ENCODE measurements at regions not wholly inside any gene's neighbourhood (a gene's known extent, or its start where the extent isn't known, plus 50 kb on each side); places are given as distances from the start of the nearest gene placed in this dataset.

GRCh38 chr1:65681096-65681495 is 111.6 kb upstream of the PDE4B start:
- no peak for DNase-seq (ENCODE audit: low read depth in 2 of 2)

GRCh38 chr1:65687428-65688214 is 105.1 kb upstream of the PDE4B start:
- DNase-seq (ENCODE audit: low read depth in 2 of 2), result peak; percentile 70 to 78

DNA sequence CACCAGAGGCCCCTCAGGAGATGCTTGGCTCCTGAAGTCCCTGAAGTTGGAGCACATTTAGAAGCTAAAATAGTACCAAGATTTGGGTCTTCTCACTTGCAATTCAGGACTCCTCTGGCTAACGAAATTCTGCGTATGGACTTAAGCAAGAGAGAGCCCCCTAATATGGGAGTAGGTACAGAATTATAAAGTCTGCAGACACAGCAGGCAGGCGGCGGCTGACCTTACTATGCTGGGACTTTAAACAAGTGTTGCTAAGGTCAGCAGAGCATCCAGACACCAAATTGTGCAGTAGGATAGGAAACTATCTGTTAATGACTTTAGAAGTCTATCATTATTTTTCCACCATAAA is 104.5 kb upstream of the PDE4B start:
- DNase-seq (ENCODE audit: low read depth in 2 of 2), result no peak

DNA sequence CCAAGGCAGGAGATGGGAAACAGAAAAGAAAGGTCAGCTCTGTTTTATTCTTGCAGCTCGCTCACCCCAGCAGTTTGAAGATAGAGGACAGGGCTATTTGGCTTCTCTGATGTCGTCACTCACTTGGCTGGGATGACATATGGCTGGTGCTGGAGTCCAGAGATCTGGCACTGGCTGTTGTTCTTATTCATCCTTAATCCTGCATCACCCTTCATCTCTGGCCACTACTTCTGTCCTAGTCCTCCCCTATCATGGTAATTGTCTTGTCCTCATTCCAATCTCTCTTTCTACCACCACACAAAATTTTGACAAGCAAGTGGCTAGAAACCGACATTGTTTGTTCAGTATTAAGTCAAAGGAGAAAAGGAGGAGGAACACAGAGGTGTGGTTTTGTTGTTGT is 103.8 kb upstream of the PDE4B start:
- no peak for DNase-seq (ENCODE audit: low read depth in 2 of 2)

- no peak for DNase-seq (ENCODE audit: low read depth in 2 of 2)
These were observed 101.4 kb upstream of the PDE4B start for GRCh38 chr1:65691152-65691900.

DNA sequence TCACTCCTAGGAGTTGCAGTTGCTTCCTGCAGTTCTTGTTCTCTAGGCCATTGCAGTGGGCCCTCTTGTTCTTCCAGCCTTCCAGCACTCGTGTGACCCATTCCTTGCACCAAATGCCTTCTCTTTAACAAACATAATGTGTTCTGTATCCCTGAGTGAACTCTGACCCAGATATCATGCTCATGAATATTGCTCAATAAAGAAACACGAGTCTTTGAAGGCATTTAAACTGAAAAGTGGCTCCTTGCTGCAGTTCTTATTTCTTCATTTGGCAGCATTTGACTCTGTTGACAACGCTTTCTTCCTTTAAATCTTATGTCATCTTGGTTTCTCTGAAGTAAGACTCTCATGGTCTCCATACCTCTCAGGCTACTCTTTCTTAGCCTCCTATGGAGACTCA is 100.7 kb upstream of the PDE4B start:
- DNase-seq (ENCODE audit: low read depth in 2 of 2), result no peak

DNA sequence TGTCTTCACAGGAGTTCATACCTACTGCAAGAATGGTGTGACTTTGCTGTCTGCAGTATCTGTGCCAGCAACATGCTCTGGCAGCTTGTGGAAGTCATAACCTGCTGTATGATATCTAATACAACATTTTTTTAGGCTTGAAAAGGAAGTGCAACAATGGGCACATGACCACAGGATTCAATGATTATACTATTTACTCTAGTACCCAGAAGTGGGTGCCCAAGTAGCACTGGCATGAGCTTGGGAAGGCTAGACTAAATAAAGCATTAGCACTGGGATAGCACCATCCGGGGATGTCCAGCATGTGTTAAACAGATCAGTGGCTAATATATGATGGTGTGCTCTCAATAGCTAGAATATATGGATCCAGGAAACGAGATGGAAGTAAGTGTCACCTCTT is 98.6 kb upstream of the PDE4B start:
- DNase-seq (ENCODE audit: low read depth in 2 of 2), result no peak

DNA sequence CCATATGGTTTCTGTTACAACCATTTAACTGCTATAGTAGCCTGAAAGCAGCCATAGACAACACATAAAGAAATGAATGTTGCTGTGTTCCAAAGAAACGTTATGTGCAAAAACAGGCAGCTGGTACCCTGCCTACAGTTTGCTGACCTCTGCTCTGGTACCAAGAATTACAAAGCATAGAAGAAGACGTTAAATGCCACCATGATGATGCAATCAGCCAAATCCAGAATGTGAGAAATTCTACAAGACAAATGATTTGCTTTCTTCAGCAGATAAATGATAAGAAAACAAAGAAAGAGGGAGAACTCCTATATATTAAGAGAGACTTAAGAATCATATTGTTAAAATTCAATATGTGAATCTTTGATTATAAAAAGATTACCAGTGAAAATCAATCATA is 97.8 kb upstream of the PDE4B start:
- no peak for DNase-seq (ENCODE audit: low read depth in 2 of 2)

DNA sequence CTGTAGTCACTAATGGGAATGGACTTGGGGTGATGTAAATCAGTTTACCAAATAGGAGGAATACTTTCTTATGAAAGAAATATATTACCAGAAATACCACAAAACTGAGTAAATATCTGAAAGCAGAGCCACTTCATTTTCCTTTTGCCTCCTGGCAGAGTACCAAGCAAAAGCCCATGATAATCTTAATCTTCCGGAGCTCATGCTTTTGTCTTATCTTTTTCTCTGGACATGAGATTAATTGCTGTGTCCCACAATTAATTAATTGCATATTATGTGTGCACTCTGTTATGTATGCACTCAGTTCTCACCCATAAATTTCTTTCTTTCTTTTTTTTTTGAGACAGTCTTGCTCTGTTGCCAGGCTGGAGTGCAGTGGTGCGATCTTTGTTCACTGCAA is 94.1 kb upstream of the PDE4B start:
- DNase-seq (ENCODE audit: low read depth in 2 of 2), result no peak

- DNase-seq (ENCODE audit: low read depth in 2 of 2), result no peak
These were observed 88.8 kb upstream of the PDE4B start for GRCh38 chr1:65703853-65704252.

GRCh38 chr1:65704318-65704717 is 88.4 kb upstream of the PDE4B start:
- DNase-seq (ENCODE audit: low read depth in 2 of 2), result no peak

GRCh38 chr1:65717815-65718454 is 74.8 kb upstream of the PDE4B start:
- no peak for DNase-seq (ENCODE audit: low read depth in 2 of 2)

- DNase-seq (ENCODE audit: low read depth in 2 of 2), result no peak
These were observed 73.3 kb upstream of the PDE4B start for GRCh38 chr1:65719391-65719790.

DNA sequence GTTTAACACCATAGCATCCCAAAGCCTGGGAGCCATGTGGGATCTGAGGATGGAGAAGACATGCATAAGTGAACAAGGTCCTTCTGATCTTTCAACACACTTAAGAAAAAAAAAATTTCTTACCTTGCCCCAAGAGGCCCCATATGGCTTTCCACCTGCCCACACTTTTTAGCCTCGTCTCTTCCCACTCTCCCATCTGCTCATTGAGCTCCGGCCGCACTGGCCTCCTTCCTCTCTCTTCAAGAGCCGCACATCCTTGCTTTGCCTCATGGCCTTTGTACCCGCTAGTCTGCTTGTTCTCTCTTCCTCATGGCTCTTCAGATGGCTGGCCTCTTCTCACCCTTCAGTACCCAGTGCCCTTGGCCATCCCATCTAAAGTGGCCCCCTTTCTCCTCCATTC is 70.2 kb upstream of the PDE4B start:
- no peak for DNase-seq (ENCODE audit: low read depth in 2 of 2)

GRCh38 chr1:65724151-65724550 is 68.5 kb upstream of the PDE4B start:
- no peak for DNase-seq (ENCODE audit: low read depth in 2 of 2)

GRCh38 chr1:65725064-65725463 is 67.6 kb upstream of the PDE4B start:
- DNase-seq (ENCODE audit: low read depth in 2 of 2), result no peak

DNA sequence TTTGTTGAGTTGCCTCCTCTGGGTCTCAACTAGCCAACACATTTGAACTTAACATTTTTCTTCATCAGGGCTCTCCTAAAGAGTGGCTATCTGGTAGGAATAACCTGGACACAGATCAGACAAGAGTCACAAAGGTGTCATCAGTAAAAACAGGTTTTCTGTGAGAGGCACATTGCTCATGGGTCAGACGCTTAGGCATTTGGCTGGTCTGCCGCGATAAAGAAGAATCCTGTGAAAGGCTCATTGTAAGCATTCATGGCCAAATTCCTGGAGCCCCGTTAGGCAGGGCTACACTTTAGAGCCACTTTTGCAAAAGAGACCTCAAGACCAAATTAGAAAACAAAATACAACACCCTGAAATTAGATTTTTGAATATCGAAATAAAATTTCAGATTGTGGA is 64.2 kb upstream of the PDE4B start:
- no peak for DNase-seq (ENCODE audit: low read depth in 2 of 2)

GRCh38 chr1:65729259-65729658 is 63.4 kb upstream of the PDE4B start:
- DNase-seq (ENCODE audit: low read depth in 2 of 2), result no peak

DNA sequence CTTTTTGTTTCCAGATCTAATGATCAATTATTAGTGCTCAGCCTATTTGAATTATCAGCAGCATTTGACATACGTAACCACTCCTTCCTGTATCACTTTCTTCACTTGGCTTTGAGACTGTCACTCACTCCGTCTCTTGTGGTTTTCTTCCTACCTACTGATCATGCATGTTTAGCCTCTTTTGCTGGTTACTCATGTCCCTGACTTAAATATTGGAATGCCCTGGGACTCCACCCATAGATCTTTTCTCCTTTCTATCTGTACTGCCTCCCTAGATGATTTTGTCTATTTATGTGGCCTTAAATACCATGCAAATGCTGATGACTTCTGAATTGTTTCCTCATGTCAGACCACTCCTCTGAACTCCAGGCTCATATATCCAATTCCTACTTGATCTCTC is 57.7 kb upstream of the PDE4B start:
- DNase-seq (ENCODE audit: low read depth in 2 of 2), result no peak

DNA sequence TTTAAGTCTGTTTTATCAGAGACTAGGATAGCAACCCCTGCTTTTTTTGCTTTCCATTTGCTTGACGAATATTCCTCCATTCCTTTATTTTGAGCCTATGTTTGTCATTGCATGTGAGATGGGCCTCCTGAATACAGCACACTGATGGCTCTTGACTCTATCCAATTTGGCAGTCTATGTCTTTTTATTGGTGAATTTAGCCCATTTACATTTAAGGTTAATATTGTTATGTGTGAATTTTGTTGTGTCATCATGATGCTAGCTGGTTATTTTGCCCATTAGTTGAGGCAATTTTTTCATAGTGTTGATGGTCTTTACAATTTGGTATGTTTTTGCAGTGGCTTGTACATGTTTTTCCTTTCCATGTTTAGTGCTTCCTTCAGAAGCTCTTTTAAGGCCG is 50.7 kb upstream of the PDE4B start:
- no peak for DNase-seq (ENCODE audit: low read depth in 2 of 2)
